ENCODE measurements at regions not wholly inside any gene's neighbourhood (a gene's known extent, or its start where the extent isn't known, plus 50 kb on each side); places are given as distances from the start of the nearest gene placed in this dataset.

DNA sequence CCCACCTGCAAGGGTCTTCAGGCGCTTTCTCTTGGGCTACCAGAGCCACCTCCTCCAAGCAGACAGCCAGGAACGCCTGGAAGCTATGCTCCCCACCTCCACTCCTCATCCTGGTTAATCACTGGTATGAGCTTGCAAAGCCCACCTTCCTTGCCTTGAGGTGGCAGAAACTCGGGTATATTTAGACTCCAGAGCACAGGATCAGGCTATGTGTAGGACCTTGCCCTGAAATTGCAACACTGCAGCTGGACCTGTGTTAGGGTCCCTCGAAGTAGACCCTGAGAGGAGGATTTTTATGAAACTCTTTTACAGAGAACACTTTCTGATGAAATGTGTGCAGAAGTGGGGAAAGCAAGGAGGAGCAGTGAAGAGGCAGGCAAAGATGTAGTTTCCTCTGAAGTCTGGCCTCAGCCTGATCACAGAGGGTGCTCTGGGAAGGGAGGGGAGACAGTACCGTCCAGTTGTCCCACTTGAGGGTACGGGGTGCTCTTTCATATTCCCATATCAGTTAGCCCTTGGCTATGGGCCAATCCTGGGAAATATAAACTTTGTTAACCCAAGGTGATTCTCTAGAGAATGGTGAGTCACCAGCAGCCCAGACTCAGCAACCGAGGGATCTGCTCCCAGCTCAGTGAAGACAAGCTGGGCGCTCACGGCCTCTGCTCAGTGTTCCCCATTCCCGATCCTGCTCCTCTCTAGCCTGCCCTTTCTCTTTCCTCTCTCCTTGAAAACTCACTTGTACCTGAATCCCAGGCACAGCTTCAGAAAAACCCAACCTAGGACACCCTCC is 157.9 kb downstream of the UQCRFS1 start:
- TF ChIP-seq, protein P1, sequence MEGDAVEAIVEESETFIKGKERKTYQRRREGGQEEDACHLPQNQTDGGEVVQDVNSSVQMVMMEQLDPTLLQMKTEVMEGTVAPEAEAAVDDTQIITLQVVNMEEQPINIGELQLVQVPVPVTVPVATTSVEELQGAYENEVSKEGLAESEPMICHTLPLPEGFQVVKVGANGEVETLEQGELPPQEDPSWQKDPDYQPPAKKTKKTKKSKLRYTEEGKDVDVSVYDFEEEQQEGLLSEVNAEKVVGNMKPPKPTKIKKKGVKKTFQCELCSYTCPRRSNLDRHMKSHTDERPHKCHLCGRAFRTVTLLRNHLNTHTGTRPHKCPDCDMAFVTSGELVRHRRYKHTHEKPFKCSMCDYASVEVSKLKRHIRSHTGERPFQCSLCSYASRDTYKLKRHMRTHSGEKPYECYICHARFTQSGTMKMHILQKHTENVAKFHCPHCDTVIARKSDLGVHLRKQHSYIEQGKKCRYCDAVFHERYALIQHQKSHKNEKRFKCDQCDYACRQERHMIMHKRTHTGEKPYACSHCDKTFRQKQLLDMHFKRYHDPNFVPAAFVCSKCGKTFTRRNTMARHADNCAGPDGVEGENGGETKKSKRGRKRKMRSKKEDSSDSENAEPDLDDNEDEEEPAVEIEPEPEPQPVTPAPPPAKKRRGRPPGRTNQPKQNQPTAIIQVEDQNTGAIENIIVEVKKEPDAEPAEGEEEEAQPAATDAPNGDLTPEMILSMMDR (IDR thresholded peaks at IDR 0.05; ENCODE audit: low read depth, low read length): no peak
- in situ Hi-C loops (cut with HindIII; ENCODE audit: low sequenced_read_pairs): no loop called here
- no peak overlapping the region for H3K4me3 ChIP-seq (ENCODE audit: low read depth, low read length)
- no peak for DNase-seq (ENCODE audit: low read depth, low spot score)

DNA sequence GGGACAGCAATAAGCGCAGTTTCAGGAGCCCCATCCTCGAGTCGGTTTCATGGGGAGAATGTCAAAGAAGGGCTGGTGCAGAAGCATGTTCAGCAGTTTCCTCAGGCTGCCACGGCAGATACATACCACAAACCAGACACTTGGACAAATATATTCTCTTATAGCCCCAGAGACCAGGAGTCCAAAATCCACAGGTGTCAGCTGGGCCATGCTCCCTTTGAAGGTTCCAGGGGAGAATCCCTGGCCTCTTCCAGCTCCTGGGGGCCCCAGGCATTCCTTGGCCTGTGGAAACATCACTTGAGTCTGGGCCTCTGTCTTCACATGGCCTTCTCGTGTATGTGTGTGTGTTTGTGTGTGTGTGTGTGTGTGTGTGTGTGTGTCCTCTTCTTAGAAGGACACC is 164.1 kb downstream of the UQCRFS1 start:
- TF ChIP-seq, protein P1 (IDR thresholded peaks at IDR 0.05; ENCODE audit: low read depth, low read length): no peak
- no peak overlapping the region for H3K4me3 ChIP-seq (ENCODE audit: low read depth, low read length)
- in situ Hi-C loops (cut with HindIII; ENCODE audit: low sequenced_read_pairs): no loop called here
- no peak for DNase-seq (ENCODE audit: low read depth, low spot score)

DNA sequence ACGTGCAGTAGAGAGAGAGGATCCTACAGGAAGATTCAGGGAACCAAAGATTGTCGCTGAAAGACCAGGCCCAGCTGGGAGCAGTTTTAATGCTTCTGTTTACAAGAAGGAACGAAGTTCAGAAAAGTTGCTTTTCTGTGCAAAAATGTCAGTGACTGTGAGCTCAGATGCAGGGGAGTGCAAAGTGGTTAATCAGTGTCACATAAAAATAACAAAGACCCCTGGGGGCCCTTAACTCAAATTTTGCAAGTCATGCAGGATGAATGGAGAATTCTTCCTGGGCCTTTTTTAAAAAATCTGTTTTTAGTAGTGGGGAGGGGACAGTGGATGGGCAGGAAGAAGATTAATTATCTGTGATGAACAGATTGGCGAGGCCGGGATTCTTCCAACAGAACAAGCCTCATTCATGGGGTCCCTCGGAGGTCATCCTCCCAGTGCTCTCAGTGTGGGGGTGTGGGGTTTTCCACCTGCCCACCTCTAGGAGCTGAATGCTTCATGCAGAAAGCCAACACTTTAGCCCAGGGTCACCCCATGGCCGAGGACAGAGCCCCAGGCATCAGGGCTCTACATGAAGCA is 167.2 kb downstream of the UQCRFS1 start:
- H3K4me3 ChIP-seq (ENCODE audit: low read depth, low read length): no peak overlapping the region
- DNase-seq (ENCODE audit: low read depth, low spot score): no peak
- in situ Hi-C loops (cut with HindIII; ENCODE audit: low sequenced_read_pairs): no loop called here
- TF ChIP-seq, protein P1 (IDR thresholded peaks at IDR 0.05; ENCODE audit: low read depth, low read length): no peak

DNA sequence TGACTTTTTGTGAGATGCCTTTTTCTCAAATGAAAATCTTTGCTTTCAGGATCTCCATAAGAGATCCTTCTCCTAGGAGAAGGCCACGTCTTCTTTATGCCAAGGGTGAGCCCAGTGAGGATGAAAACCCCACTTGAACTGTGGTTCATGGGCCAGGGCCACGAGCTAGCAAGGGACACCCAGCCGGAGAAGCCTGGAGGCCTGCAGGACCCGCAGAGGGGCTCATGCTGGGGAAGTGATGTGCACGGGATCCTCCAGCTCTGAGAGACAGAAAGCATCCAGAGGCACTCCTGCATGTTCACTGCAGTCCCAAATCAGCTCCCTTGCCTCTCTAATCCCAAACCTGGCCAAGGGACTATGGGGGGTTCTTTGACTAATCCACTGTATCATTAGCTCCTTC is 168.9 kb downstream of the UQCRFS1 start:
- in situ Hi-C loops (cut with HindIII; ENCODE audit: low sequenced_read_pairs): no loop called here
- no peak overlapping the region for H3K4me3 ChIP-seq (ENCODE audit: low read depth, low read length)
- no peak for DNase-seq (ENCODE audit: low read depth, low spot score)
- TF ChIP-seq, protein P1 (IDR thresholded peaks at IDR 0.05; ENCODE audit: low read depth, low read length): no peak

DNA sequence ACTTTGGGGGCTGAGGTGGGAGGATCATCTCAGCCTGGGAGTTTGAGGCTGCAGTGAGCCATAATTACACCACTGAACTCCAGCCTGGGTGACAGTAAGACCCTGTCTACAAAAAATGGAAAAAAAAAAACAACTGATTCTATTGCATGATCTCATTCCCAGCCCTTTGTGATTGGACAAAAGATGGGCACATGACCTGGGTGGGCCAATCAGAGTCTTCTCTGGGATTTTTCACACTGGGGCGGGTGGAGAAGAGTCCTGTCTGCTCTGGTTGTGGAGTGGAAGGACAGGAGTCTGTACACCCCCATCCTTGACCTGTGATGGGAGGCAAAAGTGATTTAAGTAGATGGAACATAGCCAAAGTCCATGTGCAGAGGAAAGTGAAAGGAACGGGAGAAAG is 170.5 kb downstream of the UQCRFS1 start:
- TF ChIP-seq, protein P1 (IDR thresholded peaks at IDR 0.05; ENCODE audit: low read depth, low read length): no peak
- in situ Hi-C loops (cut with HindIII; ENCODE audit: low sequenced_read_pairs): no loop called here
- no peak for DNase-seq (ENCODE audit: low read depth, low spot score)
- no peak overlapping the region for H3K4me3 ChIP-seq (ENCODE audit: low read depth, low read length)

DNA sequence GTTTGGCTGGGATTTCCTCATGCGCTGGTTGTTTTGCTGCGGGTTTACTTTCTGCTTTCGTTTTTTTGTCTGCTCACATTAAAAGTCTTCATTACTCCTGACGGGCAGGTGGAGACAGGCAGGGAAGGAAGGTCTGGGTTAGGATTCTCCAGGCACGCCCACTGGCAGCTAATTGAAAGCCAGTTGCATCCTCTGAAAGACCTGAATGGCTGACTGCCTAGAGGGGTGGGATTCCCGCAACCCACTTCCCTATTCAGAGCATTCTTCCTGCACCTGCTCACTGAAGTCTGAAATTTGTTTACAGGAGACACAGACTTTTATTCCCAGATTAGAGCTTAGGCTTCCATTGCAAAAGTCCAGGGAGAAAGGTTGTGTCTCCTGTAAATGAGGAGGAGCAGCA is 172.0 kb downstream of the UQCRFS1 start:
- DNase-seq (ENCODE audit: low read depth, low spot score): no peak
- in situ Hi-C loops (cut with HindIII; ENCODE audit: low sequenced_read_pairs): no loop called here

More for the DNA sequence above, 172.0 kb downstream of the UQCRFS1 start:
- TF ChIP-seq, protein P1 (IDR thresholded peaks at IDR 0.05; ENCODE audit: low read depth, low read length): no peak
- H3K4me3 ChIP-seq (ENCODE audit: low read depth, low read length): no peak overlapping the region

All from astrocyte of the spinal cord (primary cell).